ENCODE measurements at regions not wholly inside any gene's neighbourhood (a gene's known extent, or its start where the extent isn't known, plus 50 kb on each side); places are given as distances from the start of the nearest gene placed in this dataset.

DNA sequence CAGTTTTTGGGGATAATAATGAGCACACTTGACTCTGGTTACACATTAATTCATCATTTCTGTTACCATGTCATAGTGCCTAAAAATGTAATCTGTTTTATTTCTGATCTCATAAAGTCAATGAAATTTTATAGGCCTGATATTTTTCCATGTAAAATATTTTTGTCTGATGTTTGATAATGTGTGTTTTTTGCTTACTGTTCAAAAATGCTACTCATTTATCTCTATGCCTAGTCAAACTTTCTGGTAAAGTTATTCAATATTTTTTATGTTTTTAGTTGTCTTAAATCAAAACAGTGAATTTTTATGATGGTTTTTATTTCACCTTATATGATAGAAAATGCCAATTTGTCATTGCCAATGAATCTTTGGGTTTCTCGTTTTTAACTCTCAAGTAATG, 147.0 kb downstream of the AHSP start:
- Histone ChIP-seq H4K20me1 (ENCODE audit: control insufficient read depth, insufficient read depth) (no peaks in the 10 kb centered on the region), H3K4me2 (ENCODE audit: control insufficient read depth, insufficient read depth) (no peak overlapping the region), H3K27me3 (replicated peaks in 1 of 2; ENCODE audit: control insufficient read depth in 2 of 2, insufficient read depth in 2 of 2, low read length in 1 of 2) (no peaks in the 10 kb centered on the region), H3K9ac (ENCODE audit: control insufficient read depth, insufficient read depth, low read length) (no peak overlapping the region), H3K9me3 (replicated peaks; ENCODE audit: control insufficient read depth, insufficient read depth, low read length) (no peaks in the 10 kb centered on the region; the same call in 2 of the 3 replicates), H3K36me3 (ENCODE audit: control insufficient read depth in 2 of 2, insufficient read depth in 2 of 2, low read length in 1 of 2) (no peaks in the 10 kb centered on the region), H3K4me3 (no peak overlapping the region), H3K79me2 (ENCODE audit: control insufficient read depth, insufficient read depth, low read length) (no peaks in the 10 kb centered on the region), H2AFZ (ENCODE audit: control insufficient read depth, low read depth, low read length) (no peak overlapping the region), H3K4me1 (ENCODE audit: control insufficient read depth, insufficient read depth, low read length) (no peaks in the 10 kb centered on the region), H3K27ac (ENCODE audit: control insufficient read depth, insufficient read depth) (no peak overlapping the region)
- ChIA-PET RAD21 (ENCODE audit: unreplicated experiment) (no interaction called here), POLR2A (no interaction called here), SMC1A (ENCODE audit: uncharacterized antibody, unreplicated experiment) (no interaction called here), CTCF (interaction anchor here (1.2 kb wide), 1 partner anchor 184 kb away, joined by 3 read pairs; no protein-coding TSS in a partner anchor)
- in situ Hi-C loops (cut with MboI) = no loop called here
- ATAC-seq (no peak), FAIRE-seq (no peak), DNase-seq (ENCODE audit: low read depth, low spot score) (no peak)
- WGBS (ENCODE audit: insufficient coverage, insufficient replicate concordance, low lambda C conversion rate, missing lambda C conversion rate) = 0% methylated on average over 1 of the region's 1 CpG
- TF ChIP-seq, protein P1, sequence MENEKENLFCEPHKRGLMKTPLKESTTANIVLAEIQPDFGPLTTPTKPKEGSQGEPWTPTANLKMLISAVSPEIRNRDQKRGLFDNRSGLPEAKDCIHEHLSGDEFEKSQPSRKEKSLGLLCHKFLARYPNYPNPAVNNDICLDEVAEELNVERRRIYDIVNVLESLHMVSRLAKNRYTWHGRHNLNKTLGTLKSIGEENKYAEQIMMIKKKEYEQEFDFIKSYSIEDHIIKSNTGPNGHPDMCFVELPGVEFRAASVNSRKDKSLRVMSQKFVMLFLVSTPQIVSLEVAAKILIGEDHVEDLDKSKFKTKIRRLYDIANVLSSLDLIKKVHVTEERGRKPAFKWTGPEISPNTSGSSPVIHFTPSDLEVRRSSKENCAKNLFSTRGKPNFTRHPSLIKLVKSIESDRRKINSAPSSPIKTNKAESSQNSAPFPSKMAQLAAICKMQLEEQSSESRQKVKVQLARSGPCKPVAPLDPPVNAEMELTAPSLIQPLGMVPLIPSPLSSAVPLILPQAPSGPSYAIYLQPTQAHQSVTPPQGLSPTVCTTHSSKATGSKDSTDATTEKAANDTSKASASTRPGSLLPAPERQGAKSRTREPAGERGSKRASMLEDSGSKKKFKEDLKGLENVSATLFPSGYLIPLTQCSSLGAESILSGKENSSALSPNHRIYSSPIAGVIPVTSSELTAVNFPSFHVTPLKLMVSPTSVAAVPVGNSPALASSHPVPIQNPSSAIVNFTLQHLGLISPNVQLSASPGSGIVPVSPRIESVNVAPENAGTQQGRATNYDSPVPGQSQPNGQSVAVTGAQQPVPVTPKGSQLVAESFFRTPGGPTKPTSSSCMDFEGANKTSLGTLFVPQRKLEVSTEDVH (IDR thresholded peaks at IDR 0.05; ENCODE audit: low read depth, partially characterized antibody) = no peak
- TF ChIP-seq, protein P2, sequence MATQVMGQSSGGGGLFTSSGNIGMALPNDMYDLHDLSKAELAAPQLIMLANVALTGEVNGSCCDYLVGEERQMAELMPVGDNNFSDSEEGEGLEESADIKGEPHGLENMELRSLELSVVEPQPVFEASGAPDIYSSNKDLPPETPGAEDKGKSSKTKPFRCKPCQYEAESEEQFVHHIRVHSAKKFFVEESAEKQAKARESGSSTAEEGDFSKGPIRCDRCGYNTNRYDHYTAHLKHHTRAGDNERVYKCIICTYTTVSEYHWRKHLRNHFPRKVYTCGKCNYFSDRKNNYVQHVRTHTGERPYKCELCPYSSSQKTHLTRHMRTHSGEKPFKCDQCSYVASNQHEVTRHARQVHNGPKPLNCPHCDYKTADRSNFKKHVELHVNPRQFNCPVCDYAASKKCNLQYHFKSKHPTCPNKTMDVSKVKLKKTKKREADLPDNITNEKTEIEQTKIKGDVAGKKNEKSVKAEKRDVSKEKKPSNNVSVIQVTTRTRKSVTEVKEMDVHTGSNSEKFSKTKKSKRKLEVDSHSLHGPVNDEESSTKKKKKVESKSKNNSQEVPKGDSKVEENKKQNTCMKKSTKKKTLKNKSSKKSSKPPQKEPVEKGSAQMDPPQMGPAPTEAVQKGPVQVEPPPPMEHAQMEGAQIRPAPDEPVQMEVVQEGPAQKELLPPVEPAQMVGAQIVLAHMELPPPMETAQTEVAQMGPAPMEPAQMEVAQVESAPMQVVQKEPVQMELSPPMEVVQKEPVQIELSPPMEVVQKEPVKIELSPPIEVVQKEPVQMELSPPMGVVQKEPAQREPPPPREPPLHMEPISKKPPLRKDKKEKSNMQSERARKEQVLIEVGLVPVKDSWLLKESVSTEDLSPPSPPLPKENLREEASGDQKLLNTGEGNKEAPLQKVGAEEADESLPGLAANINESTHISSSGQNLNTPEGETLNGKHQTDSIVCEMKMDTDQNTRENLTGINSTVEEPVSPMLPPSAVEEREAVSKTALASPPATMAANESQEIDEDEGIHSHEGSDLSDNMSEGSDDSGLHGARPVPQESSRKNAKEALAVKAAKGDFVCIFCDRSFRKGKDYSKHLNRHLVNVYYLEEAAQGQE (IDR thresholded peaks at IDR 0.05; ENCODE audit: low read depth, low read length) = no peak
- TF ChIP-seq CBX3 (IDR thresholded peaks at IDR 0.05; ENCODE audit: borderline replicate concordance, low read depth) (no peak), MTA2 (IDR thresholded peaks at IDR 0.05; ENCODE audit: low read depth) (no peak), ZNF217 (IDR thresholded peaks at IDR 0.05) (no peak), CHD2 (IDR thresholded peaks at IDR 0.05; ENCODE audit: borderline replicate concordance, low read depth, low read length) (no peak), BHLHE40 (IDR thresholded peaks at IDR 0.05; ENCODE audit: borderline replicate concordance in 1 of 2, low read depth in 2 of 2, low read length in 1 of 2) (no peak), MEF2A (IDR thresholded peaks at IDR 0.05; ENCODE audit: insufficient read depth, low read depth, low read length) (no peak), CBX5 (IDR thresholded peaks at IDR 0.05; ENCODE audit: low read depth) (no peak), CBFB (IDR thresholded peaks at IDR 0.05; ENCODE audit: low read depth) (no peak), FOS (IDR thresholded peaks at IDR 0.05; ENCODE audit: borderline replicate concordance, extremely low read depth, insufficient read length) (no peak), EZH2 (IDR thresholded peaks at IDR 0.05; ENCODE audit: borderline replicate concordance, control insufficient read depth, low read depth, low read length) (no peak), SIX5 (IDR thresholded peaks at IDR 0.05; ENCODE audit: low read depth, low read length, severe bottlenecking) (no peak), HCFC1 (IDR thresholded peaks at IDR 0.05; ENCODE audit: low read length) (no peak), POLR2AphosphoS2 (IDR thresholded peaks at IDR 0.05; ENCODE audit: low read depth, low read length) (no peak), LARP7 (IDR thresholded peaks at IDR 0.05) (no peak), JUND (IDR thresholded peaks at IDR 0.05; ENCODE audit: low read depth, low read length) (no peak), NFYA (IDR thresholded peaks at IDR 0.05; ENCODE audit: borderline replicate concordance, low read depth, low read length) (no peak), SP1 (IDR thresholded peaks at IDR 0.05; ENCODE audit: low read depth, low read length) (no peak), PAX8 (IDR thresholded peaks at IDR 0.05) (no peak)
- intact Hi-C loops (cut with micrococcal nuclease; ENCODE audit: unreplicated experiment) = no loop called here
- BruUV-seq (replicated peaks) = no TSS peak

Measured in GM12878 (cell line).